H1 (cell line): ENCODE measurements at regions not wholly inside any gene's neighbourhood (a gene's known extent, or its start where the extent isn't known, plus 50 kb on each side); places are given as distances from the start of the nearest gene placed in this dataset.

Experiments used
- CTCF ChIA-PET: fragments of 300-600 bp; sonication (Branson Sonifier 250); formaldehyde crosslinking; loops from one replicate; lab custom pipeline; 2021; ENCODE audit not compliant: partially characterized antibody; lab: Charles Lee
- POLR2A ChIA-PET: fragments of 300-600 bp; sonication (Branson Sonifier 250); formaldehyde crosslinking; loops from one replicate; lab custom pipeline; 2021; ENCODE audit warnings: inconsistent platforms; ENCODE audit not compliant: partially characterized antibody; lab: Charles Lee
- DNase-seq, 2 experiments: peaks; one replicate each; pipeline versions ENCODE4 v3.0.0 to v3.0.0-alpha.2; 2010 to 2022; ENCODE audit warnings: low spot score in 2 of 2, low read depth in 1 of 2, mixed read lengths in 1 of 2
- FAIRE-seq: peaks from 2 replicates; lab custom pipeline; 2011; peaks lifted over from hg19 to GRCh38; lab: Jason Lieb, UNC
- H2AFZ ChIP-seq: 2 replicates; pipeline ENCODE4 v1.8.1; 2012; ENCODE audit warnings: low read length, inconsistent platforms
- H2AK5ac ChIP-seq: 2 replicates; pipeline ENCODE4 v1.6.1; 2013; ENCODE audit warnings: low read depth, low read length
- H2BK120ac ChIP-seq: replicated peaks from 2 replicates; pipeline ENCODE3; 2013; ENCODE audit warnings: low read depth, low read length, inconsistent platforms
- H2BK12ac ChIP-seq: 2 replicates; pipeline ENCODE4 v1.6.1; 2013; ENCODE audit warnings: low read depth, low read length
- H2BK15ac ChIP-seq: 2 replicates; pipeline ENCODE4 v1.6.1; 2013; ENCODE audit warnings: low read length
- H2BK20ac ChIP-seq: 2 replicates; pipeline ENCODE4 v1.6.1; 2013; ENCODE audit warnings: low read length
- H2BK5ac ChIP-seq: 2 replicates; pipeline ENCODE4 v1.6.1; 2013; ENCODE audit warnings: low read depth, low read length
- H3K14ac ChIP-seq: 2 replicates; pipeline ENCODE4 v1.6.1; 2013; ENCODE audit warnings: inconsistent platforms; ENCODE audit not compliant: insufficient read length
- H3K18ac ChIP-seq: 2 replicates; pipeline ENCODE4 v1.6.1; 2013; ENCODE audit warnings: low read length; ENCODE audit errors: extremely low read depth
- H3K23ac ChIP-seq: 2 replicates; pipeline ENCODE4 v1.6.1; 2013; ENCODE audit warnings: inconsistent platforms; ENCODE audit not compliant: insufficient read length
- H3K23me2 ChIP-seq: 2 replicates; pipeline ENCODE4 v1.6.1; 2013; ENCODE audit warnings: low read depth, low read length
- H3K27ac ChIP-seq: 2 replicates; pipeline ENCODE4 v1.6.1; 2011; ENCODE audit warnings: low read depth, low read length, inconsistent platforms
- H3K27me3 ChIP-seq, 4 experiments: replicated peaks in 1 of 4; 1 replicate in 1 of 4; 2 replicates in 3 of 4; pipeline versions ENCODE4 v1.6.1 to v1.8.1; 2011 to 2013; ENCODE audit warnings: low read length in 3 of 4, mild to moderate bottlenecking in 3 of 4, inconsistent platforms in 2 of 4, mixed read lengths in 2 of 4, moderate library complexity in 1 of 4; ENCODE audit not compliant: control insufficient read depth in 3 of 4, insufficient read depth in 3 of 4; ENCODE audit errors: extremely low read depth in 1 of 4
- H3K36me3 ChIP-seq, 4 experiments: 2 replicates each; pipeline versions ENCODE4 v1.6.1 to v1.8.1; 2011 to 2013; ENCODE audit warnings: mild to moderate bottlenecking in 4 of 4, low read length in 3 of 4, moderate library complexity in 2 of 4, control low read depth in 1 of 4, inconsistent platforms in 1 of 4; ENCODE audit not compliant: insufficient read depth in 4 of 4, control insufficient read depth in 2 of 4
- H3K4ac ChIP-seq: replicated peaks from 2 replicates; pipeline ENCODE3; 2013; ENCODE audit warnings: low read length, low read depth, mixed read lengths, inconsistent platforms; ENCODE audit not compliant: insufficient read length
- H3K4me1 ChIP-seq, 4 experiments: replicated peaks in 1 of 4; 1 replicate in 1 of 4; 2 replicates in 3 of 4; pipeline versions ENCODE4 v1.6.1 to v1.8.1; 2011 to 2013; ENCODE audit warnings: low read length in 3 of 4, inconsistent platforms in 2 of 4, mixed read lengths in 1 of 4; ENCODE audit not compliant: insufficient read depth in 4 of 4, control insufficient read depth in 3 of 4
- H3K4me2 ChIP-seq, 2 experiments: 2 replicates each; pipeline versions ENCODE4 v1.6.1 to v1.8.1; 2011 to 2013; ENCODE audit warnings: low read depth in 2 of 2, low read length in 2 of 2, control low read depth in 1 of 2, inconsistent platforms in 1 of 2, mild to moderate bottlenecking in 1 of 2; ENCODE audit not compliant: insufficient read depth in 1 of 2
- H3K4me3 ChIP-seq, 4 experiments: fragments of 200-600, 300-600 bp in 1 of 4; sonication (generic), shearing (Covaris generic), sonication (Bioruptor Twin) in 1 of 4; 2 replicates each; pipeline versions ENCODE4 v1.5.1 to v1.8.1; 2011 to 2016; ENCODE audit warnings: low read length in 4 of 4, low read depth in 3 of 4, control low read depth in 2 of 4, inconsistent platforms in 2 of 4, mild to moderate bottlenecking in 2 of 4, mixed read lengths in 1 of 4, moderate library complexity in 1 of 4; ENCODE audit not compliant: insufficient read depth in 2 of 4; ENCODE audit errors: extremely low read depth in 1 of 4
- H3K56ac ChIP-seq: replicated peaks from 2 replicates; pipeline ENCODE3; 2013; ENCODE audit warnings: low read depth, mild to moderate bottlenecking, mixed read lengths, low read length, inconsistent platforms; ENCODE audit not compliant: insufficient read length
- H3K79me1 ChIP-seq: 2 replicates; pipeline ENCODE4 v1.6.1; 2013; ENCODE audit warnings: low read depth, low read length, control low read depth
- H3K79me2 ChIP-seq, 2 experiments: 2 replicates each; pipeline versions ENCODE4 v1.6.1 to v1.8.1; 2012 to 2013; ENCODE audit warnings: low read length in 2 of 2, mild to moderate bottlenecking in 2 of 2, inconsistent platforms in 1 of 2; ENCODE audit not compliant: insufficient read depth in 2 of 2, control insufficient read depth in 1 of 2
- H3K9ac ChIP-seq, 4 experiments: replicated peaks in 1 of 4; 1 replicate in 1 of 4; 2 replicates in 3 of 4; pipeline versions ENCODE4 v1.6.1 to v1.8.1; 2011 to 2013; ENCODE audit warnings: low read depth in 3 of 4, low read length in 3 of 4, control low read depth in 2 of 4, mild to moderate bottlenecking in 2 of 4, moderate library complexity in 2 of 4, inconsistent platforms in 1 of 4; ENCODE audit errors: extremely low read depth in 1 of 4
- H3K9me3 ChIP-seq, 2 experiments: 2 replicates each; pipeline versions ENCODE4 v1.6.1 to v1.8.1; 2012 to 2013; ENCODE audit warnings: mild to moderate bottlenecking in 2 of 2, moderate library complexity in 2 of 2, control low read depth in 1 of 2, inconsistent platforms in 1 of 2, low read depth in 1 of 2, low read length in 1 of 2, mixed read lengths in 1 of 2; ENCODE audit not compliant: insufficient read depth in 2 of 2
- H4K20me1 ChIP-seq, 2 experiments: replicated peaks in 1 of 2; 2 replicates each; pipeline versions ENCODE3 to v1.8.1; 2011 to 2013; ENCODE audit warnings: inconsistent platforms in 2 of 2, low read length in 2 of 2, mild to moderate bottlenecking in 1 of 2; ENCODE audit not compliant: insufficient read depth in 2 of 2, control insufficient read depth in 1 of 2
- H4K5ac ChIP-seq: 2 replicates; pipeline ENCODE4 v1.6.1; 2013; ENCODE audit warnings: low read length, low read depth, mixed read lengths, inconsistent platforms; ENCODE audit not compliant: insufficient read length
- H4K8ac ChIP-seq: 2 replicates; pipeline ENCODE4 v1.8.0; 2013; ENCODE audit warnings: mild to moderate bottlenecking, moderate library complexity, low read length, inconsistent platforms; ENCODE audit not compliant: insufficient read depth; ENCODE audit errors: extremely low read depth
- H4K91ac ChIP-seq: replicated peaks from 2 replicates; pipeline ENCODE3; 2013; ENCODE audit warnings: low read length, mixed read lengths, inconsistent platforms; ENCODE audit not compliant: insufficient read length
- E2F6 ChIP-seq: IDR thresholded peaks from 2 replicates; pipeline ENCODE4 v1.6.1; 2012; ENCODE audit warnings: inconsistent platforms
- EP300 ChIP-seq, 2 experiments: IDR thresholded peaks; 1 replicate in 1 of 2; 2 replicates in 1 of 2; pipeline ENCODE4 v1.6.1; 2011 to 2012; ENCODE audit warnings: low read depth in 2 of 2, low read length in 2 of 2, mild to moderate bottlenecking in 2 of 2, borderline replicate concordance in 1 of 2, inconsistent platforms in 1 of 2, moderate library complexity in 1 of 2
- JUN ChIP-seq: IDR thresholded peaks from 2 replicates; pipeline ENCODE4 v1.6.1; 2011; ENCODE audit warnings: low read depth, mild to moderate bottlenecking, improper control_type of control experiment, low read length
- KDM1A ChIP-seq: fragments of 200-600, 300-600 bp; sonication (generic); IDR thresholded peaks from 2 replicates; pipeline ENCODE4 v1.7.1; 2016; ENCODE audit warnings: mild to moderate bottlenecking, low read length, borderline replicate concordance
- MAX ChIP-seq: IDR thresholded peaks from 2 replicates; pipeline ENCODE4 v1.6.1; 2012; ENCODE audit warnings: inconsistent platforms
- NRF1 ChIP-seq: IDR thresholded peaks from 2 replicates; pipeline ENCODE4 v1.6.1; 2011; ENCODE audit warnings: mild to moderate bottlenecking, low read depth, low read length, improper control_type of control experiment
- PHF8 ChIP-seq: fragments of 200-600 bp; sonication (generic); conservative IDR thresholded peaks from 2 replicates; pipeline ENCODE4 v1.7.1; 2012; ENCODE audit warnings: low read depth, mild to moderate bottlenecking, inconsistent platforms, low read length, moderate library complexity
- POLR2A ChIP-seq, 2 experiments: IDR thresholded peaks; 1 replicate in 1 of 2; 2 replicates in 1 of 2; pipeline ENCODE4 v1.6.1; 2011; ENCODE audit warnings: low read depth in 2 of 2, low read length in 2 of 2, mild to moderate bottlenecking in 2 of 2; ENCODE audit errors: control extremely low read depth in 1 of 2
- RXRA ChIP-seq: IDR thresholded peaks from 2 replicates; pipeline ENCODE4 v1.6.1; 2011; ENCODE audit warnings: low read depth, mild to moderate bottlenecking, low read length, moderate library complexity; ENCODE audit not compliant: insufficient read depth
- SIRT6 ChIP-seq: IDR thresholded peaks from one replicate; pipeline ENCODE4 v1.7.1; 2012; ENCODE audit warnings: low read length, inconsistent platforms
- SP1 ChIP-seq: IDR thresholded peaks from 2 replicates; pipeline ENCODE4 v1.6.1; 2011; ENCODE audit warnings: low read depth, low read length
- TAF7 ChIP-seq: optimal IDR thresholded peaks from 2 replicates; pipeline ENCODE3; 2011; ENCODE audit warnings: low read depth, mild to moderate bottlenecking, inconsistent platforms, low read length, moderate library complexity, borderline replicate concordance
- USF2 ChIP-seq: IDR thresholded peaks from 2 replicates; pipeline ENCODE4 v1.6.1; 2011; ENCODE audit warnings: low read length, improper control_type of control experiment
- WGBS, 2 experiments: shearing (Covaris generic) in 1 of 2; methylation state at CpG; one replicate each; pipeline versions ENCODE4 v1.1.6 to v1.1.7; 2013 to 2015; ENCODE audit warnings: low lambda C conversion rate in 2 of 2, mixed read lengths in 2 of 2, inconsistent platforms in 1 of 2, low coverage in 1 of 2, missing lambda C conversion rate in 1 of 2; ENCODE audit not compliant: insufficient replicate concordance in 2 of 2, insufficient coverage in 1 of 2, insufficient read length in 1 of 2; ENCODE audit errors: extremely low coverage in 1 of 2, missing lambda C conversion rate in 1 of 2; 5-methylcytosine and 5-hydroxymethylcytosine counted together

- Histone ChIP-seq H2BK20ac (no peak overlapping the region), H2BK5ac (no peak overlapping the region), H3K9me3 (peaks cover 0 to 3% of the 10 kb centered on the region in 2 experiments; a peak in 2 of 4 replicates), H3K79me1 (no peaks in the 10 kb centered on the region), H3K36me3 (no peaks in the 10 kb centered on the region), H2BK12ac (no peak overlapping the region), H4K20me1 (no peaks in the 10 kb centered on the region), H3K4me1 (peaks cover 0 to 3% (median 0%) of the 10 kb centered on the region in 4 experiments; a peak in 1 of 7 replicates), H3K27me3 (no peaks in the 10 kb centered on the region), H4K5ac (no peak overlapping the region), H3K56ac (no peak overlapping the region), H2AFZ (no peak overlapping the region), H3K14ac (no peak overlapping the region), H4K8ac (no peak overlapping the region), H3K23ac (no peak overlapping the region), H3K9ac (no peak overlapping the region), H3K4me2 (no peak overlapping the region), H3K18ac (no peak overlapping the region), H3K23me2 (no peaks in the 10 kb centered on the region), H2AK5ac (no peak overlapping the region), H2BK120ac (no peak overlapping the region), H3K4ac (no peak overlapping the region), H2BK15ac (no peak overlapping the region), H4K91ac (no peak overlapping the region), H3K79me2 (no peaks in the 10 kb centered on the region), H3K27ac (no peak overlapping the region), H3K4me3 (no peak overlapping the region)
- DNase-seq (peak in 1 of 2 experiments; percentile 13), FAIRE-seq (no peak)
- POLR2A ChIA-PET = no interaction called here
- WGBS, 2 experiments = 75% methylated on average over 1 of the region's 1 CpG; no CpG with 5 or more reads in 1 of the 2 experiments
- CTCF ChIA-PET = interaction anchor here (1.0 to 1.5 kb wide), 6 partner anchors 9 to 240 kb away, joined by 3 to 7 read pairs (median 3); no protein-coding TSS in a partner anchor
- TF ChIP-seq SIRT6 (no peak), JUN (no peak), EP300 (IDR thresholded peaks at IDR 0.05; ENCODE audit: borderline replicate concordance in 1 of 2, low read depth in 2 of 2, low read length in 2 of 2) (no peak), NRF1 (no peak), TAF7 (no peak), KDM1A (no peak), SP1 (no peak), E2F6 (no peak), USF2 (no peak), POLR2A (IDR thresholded peaks at IDR 0.05; ENCODE audit: control extremely low read depth in 1 of 2, low read depth in 2 of 2, low read length in 2 of 2) (no peak), PHF8 (no peak), RXRA (no peak), MAX (no peak)
These were observed 169.6 kb upstream of the PDE1C start for GRCh38 chr7:32239764-32240163.
